K562 (cell line): ENCODE measurements at regions not wholly inside any gene's neighbourhood (a gene's known extent, or its start where the extent isn't known, plus 50 kb on each side); places are given as distances from the start of the nearest gene placed in this dataset.
"Not testable (repeated sequence)": the region's sequence is repeated elsewhere in the genome, so short reads cannot be mapped to it uniquely, and the experiment has no call there.

Source experiments
- ATAC-seq: fragments of 200-7000 bp; cut with Tn5 transposase; 3 replicates; pipeline ENCODE4 v1.9.1; 2020; ENCODE audit warnings: moderate library complexity
- BruUV-seq: library from RNA; stranded (reverse); fragments of 400-500 nt; replicated peaks from 2 replicates; lab custom pipeline; 2021; lab: Mats Ljungman, UMichigan
- CTCF ChIA-PET: fragments of 300-600 bp; formaldehyde crosslinking; extraction: SDS; loops from one replicate; lab custom pipeline; 2021; ENCODE audit warnings: low intra/inter-chr PET ratio; lab: Yijun Ruan, JAX
- POLR2A ChIA-PET: fragments of 300-600, 350-650 bp; sonication (Branson Sonifier 250); formaldehyde crosslinking; extraction: SDS; loops from one replicate; lab custom pipeline; 2021; ENCODE audit warnings: antibody characterized with exemption, inconsistent platforms; lab: Yijun Ruan, JAX
- DNase-seq, 4 experiments: peaks; one replicate each; pipeline versions ENCODE4 v3.0.0 to v3.0.0-alpha.2; 2011 to 2018; ENCODE audit warnings: low spot score in 3 of 4, mixed read lengths in 3 of 4; ENCODE audit errors: extremely low read depth in 1 of 4
- FAIRE-seq: peaks from 2 replicates; lab custom pipeline; 2011; peaks lifted over from hg19 to GRCh38; lab: Jason Lieb, UNC
- H2AFZ ChIP-seq: 2 replicates; pipeline ENCODE4 v1.6.0; 2011; ENCODE audit warnings: low read depth, low read length, control low read depth, inconsistent platforms
- H3K27ac ChIP-seq: fragments of 200-600 bp; 3 replicates; pipeline ENCODE4 v1.8.0; 2011; ENCODE audit warnings: low read depth, mild to moderate bottlenecking, control low read depth, inconsistent platforms, low read length, moderate library complexity, mixed read lengths; ENCODE audit errors: extremely low read depth
- H3K27me3 ChIP-seq, 2 experiments: fragments of 300-600 bp in 1 of 2; 2 replicates in 1 of 2; 3 replicates in 1 of 2; pipeline versions ENCODE4 v1.6.0 to v1.8.0; 2011; ENCODE audit warnings: inconsistent platforms in 2 of 2, low read length in 2 of 2, mild to moderate bottlenecking in 1 of 2, mixed read lengths in 1 of 2, moderate library complexity in 1 of 2; ENCODE audit not compliant: control insufficient read depth in 2 of 2, insufficient read depth in 2 of 2
- H3K36me3 ChIP-seq: fragments of 300-600 bp; 3 replicates; pipeline ENCODE4 v1.8.0; 2011; ENCODE audit warnings: mild to moderate bottlenecking, low read length, inconsistent platforms; ENCODE audit not compliant: control insufficient read depth, insufficient read depth
- H3K4me1 ChIP-seq, 2 experiments: fragments of 200-600 bp in 1 of 2; replicated peaks in 1 of 2; 2 replicates in 1 of 2; 3 replicates in 1 of 2; pipeline versions ENCODE4 v1.5.1 to v1.8.0; 2011; ENCODE audit warnings: inconsistent platforms in 2 of 2, low read length in 2 of 2, mild to moderate bottlenecking in 1 of 2, mixed read lengths in 1 of 2, moderate library complexity in 1 of 2; ENCODE audit not compliant: control insufficient read depth in 2 of 2, insufficient read depth in 2 of 2
- H3K4me2 ChIP-seq: 2 replicates; pipeline ENCODE4 v1.6.1; 2011; ENCODE audit warnings: low read length, control low read depth, inconsistent platforms, mixed read lengths; ENCODE audit not compliant: insufficient read depth
- H3K4me3 ChIP-seq: fragments of 200-600 bp; sonication (generic), shearing (Covaris generic); 2 replicates; pipeline ENCODE4 v1.5.1; 2016; ENCODE audit warnings: control low read depth, inconsistent platforms
- H3K79me2 ChIP-seq: fragments of 200-600 bp; 3 replicates; pipeline ENCODE4 v1.8.0; 2011; ENCODE audit warnings: low read length, inconsistent platforms; ENCODE audit not compliant: control insufficient read depth, insufficient read depth
- H3K9ac ChIP-seq, 2 experiments: 2 replicates each; pipeline versions ENCODE4 v1.6.0 to v1.6.1; 2011; ENCODE audit warnings: low read depth in 2 of 2, low read length in 2 of 2, control low read depth in 1 of 2, inconsistent platforms in 1 of 2, mild to moderate bottlenecking in 1 of 2, mixed read lengths in 1 of 2; ENCODE audit not compliant: insufficient read depth in 1 of 2
- H3K9me1 ChIP-seq: one replicate; pipeline ENCODE4 v1.6.0; 2011; ENCODE audit warnings: inconsistent platforms, mild to moderate bottlenecking, low read length, moderate library complexity; ENCODE audit not compliant: control insufficient read depth, insufficient read depth
- H3K9me3 ChIP-seq: replicated peaks from 2 replicates; pipeline ENCODE4 v1.5.1; 2011; ENCODE audit warnings: low read depth, low read length, inconsistent platforms; ENCODE audit not compliant: control insufficient read depth, insufficient read depth
- H4K20me1 ChIP-seq: replicated peaks from 2 replicates; pipeline ENCODE4 v1.6.1; 2011; ENCODE audit warnings: low read length, inconsistent platforms, mixed read lengths; ENCODE audit not compliant: control insufficient read depth, insufficient read depth
- ARID1B ChIP-seq: fragments of 450-650 bp; IDR thresholded peaks from 2 replicates; pipeline ENCODE4 v1.6.1; 2016; ENCODE audit warnings: antibody characterized with exemption, mild to moderate bottlenecking, inconsistent platforms
- CBFA2T2 ChIP-seq: fragments of 450-650 bp; conservative IDR thresholded peaks from 2 replicates; pipeline ENCODE4 v1.6.1; 2017; ENCODE audit warnings: mild to moderate bottlenecking
- GATA2 ChIP-seq: sonication (generic); formaldehyde crosslinking; IDR thresholded peaks from 2 replicates; pipeline ENCODE4 v1.4.0; 2020; ENCODE audit warnings: mild to moderate bottlenecking, missing genetic modification reagents
- ID3 ChIP-seq, 2 experiments: fragments of 250-450 bp in 1 of 2; fragments of 450-650 bp in 1 of 2; sonication (Bioruptor Pico) in 1 of 2; IDR thresholded peaks; 2 replicates each; pipeline versions ENCODE4 v1.6.1 to v1.8.0; 2016 to 2021; ENCODE audit warnings: mild to moderate bottlenecking in 2 of 2, moderate library complexity in 2 of 2, missing compliant biosample characterization in 1 of 2, missing genetic modification characterization in 1 of 2
- KDM1A ChIP-seq, 2 experiments: fragments of 450-650 bp; IDR thresholded peaks; 2 replicates each; pipeline ENCODE4 v1.6.1; 2016; ENCODE audit warnings: mild to moderate bottlenecking in 2 of 2
- LCOR ChIP-seq: sonication (generic); formaldehyde crosslinking; IDR thresholded peaks from 2 replicates; pipeline ENCODE4 v1.8.0; 2022; ENCODE audit warnings: mild to moderate bottlenecking, missing genetic modification reagents
- MAX ChIP-seq: sonication (generic); formaldehyde crosslinking; IDR thresholded peaks from 2 replicates; pipeline ENCODE4 v1.9.0; 2022; ENCODE audit warnings: mild to moderate bottlenecking, missing genetic modification reagents
- MEIS2 ChIP-seq: fragments of 450-650 bp; IDR thresholded peaks from 2 replicates; pipeline ENCODE4 v1.6.1; 2014; ENCODE audit warnings: mild to moderate bottlenecking; ENCODE audit not compliant: partially characterized antibody
- MNT ChIP-seq, 2 experiments: fragments of 450-650 bp; conservative IDR thresholded peaks; 2 replicates each; pipeline ENCODE4 v1.6.1; 2017; ENCODE audit warnings: mild to moderate bottlenecking in 2 of 2, moderate library complexity in 2 of 2
- MTA2 ChIP-seq: fragments of 450-650 bp; IDR thresholded peaks from 2 replicates; pipeline ENCODE4 v1.6.1; 2016; ENCODE audit warnings: low read depth
- NCOR1 ChIP-seq: fragments of 450-650 bp; IDR thresholded peaks from 2 replicates; pipeline ENCODE4 v1.6.1; 2016; ENCODE audit warnings: mild to moderate bottlenecking, moderate library complexity
- NR4A1 ChIP-seq, 2 experiments: fragments of 250-450 bp in 1 of 2; fragments of 450-650 bp in 1 of 2; sonication (Bioruptor Pico) in 1 of 2; IDR thresholded peaks; 2 replicates each; pipeline versions ENCODE4 v1.4.0 to v1.6.1; 2016 to 2020; ENCODE audit warnings: mild to moderate bottlenecking in 2 of 2, missing compliant biosample characterization in 1 of 2, missing genetic modification characterization in 1 of 2, moderate library complexity in 1 of 2
- PHB2 ChIP-seq: fragments of 450-650 bp; IDR thresholded peaks from 2 replicates; pipeline ENCODE4 v1.6.1; 2017; ENCODE audit warnings: low read depth
- SMARCA4 ChIP-seq: fragments of 450-650 bp; IDR thresholded peaks from 2 replicates; pipeline ENCODE4 v1.6.1; 2016
- SRF ChIP-seq, 2 experiments: fragments of 250-450, 450-650 bp in 1 of 2; sonication (Bioruptor Pico) in 1 of 2; sonication (generic) in 1 of 2; formaldehyde crosslinking; IDR thresholded peaks; 2 replicates each; pipeline versions ENCODE4 v1.5.0 to v1.5.1; 2020 to 2022; ENCODE audit warnings: mild to moderate bottlenecking in 1 of 2, missing genetic modification reagents in 1 of 2
- STAT5A ChIP-seq: IDR thresholded peaks from 2 replicates; pipeline ENCODE4 v1.6.1; 2012; ENCODE audit warnings: low read length, inconsistent platforms, borderline replicate concordance
- TCF3 ChIP-seq: sonication (generic); formaldehyde crosslinking; IDR thresholded peaks from 2 replicates; pipeline ENCODE4 v1.4.0; 2020; ENCODE audit warnings: mild to moderate bottlenecking, missing genetic modification reagents
- ZEB2 ChIP-seq: fragments of 450-650 bp; IDR thresholded peaks from 2 replicates; pipeline ENCODE4 v1.6.1; 2016
- WGBS: fragments of 100-300 bp; shearing (Covaris generic); methylation state at CpG from one replicate; pipeline ENCODE4 v1.1.6; 2016; ENCODE audit warnings: low coverage, mixed read lengths; ENCODE audit not compliant: insufficient coverage; ENCODE audit errors: missing lambda C conversion rate; 5-methylcytosine and 5-hydroxymethylcytosine counted together
- in situ Hi-C: fragments of 300-500 bp; cut with MboI; formaldehyde crosslinking; loops from 4 replicates; pipeline ENCODE4 v1.15.0; 2018; ENCODE audit warnings: inconsistent platforms, mixed read lengths
- intact Hi-C: fragments of 100-400 bp; cut with micrococcal nuclease; formaldehyde crosslinking; loops from 2 replicates; pipeline ENCODE4 v1.14.2; 2022
- TF ChIP-seq, protein P1 (sequence below): sonication (generic); IDR thresholded peaks from 2 replicates; pipeline ENCODE4 v1.6.1; 2016

DNA sequence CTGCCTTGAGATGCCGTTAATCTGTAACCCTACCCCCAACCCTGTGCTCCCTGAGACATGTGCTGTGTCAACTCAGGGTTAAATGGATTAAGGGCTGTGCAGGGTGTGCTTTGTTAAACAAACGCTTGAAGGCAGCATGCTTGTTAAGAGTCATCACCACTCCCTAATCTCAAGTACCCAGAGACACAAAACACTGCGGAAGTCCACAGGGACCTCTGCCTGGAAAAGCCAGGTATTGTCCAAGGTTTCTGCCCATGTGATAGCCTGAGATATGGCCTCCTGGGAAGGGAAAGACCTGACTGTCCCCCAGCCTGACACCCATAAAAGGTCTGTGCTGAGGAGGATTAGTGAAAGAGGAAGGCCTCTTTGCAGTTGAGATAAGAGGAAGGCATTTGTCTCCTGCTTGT is 270.8 kb upstream of the FRG2C start (continued):
- TF ChIP-seq MNT (conservative IDR thresholded peaks at IDR 0.05) (peak in 1 of 2 experiments; percentile 65; a peak in 2 of 4 replicates), CBFA2T2 (peak; percentile 92), SMARCA4 (peak; percentile 62), LCOR (CRISPR knock-in tag) (0 out of 2 replicates have a peak, but pooled peaks have one; percentile 45), GATA2 (peak; percentile 82), NR4A1 (tag; IDR thresholded peaks at IDR 0.05) (peak; percentile 9; the same call in 1 of the 2 replicates), KDM1A (IDR thresholded peaks at IDR 0.05) (peak; percentile 36 to 40; a peak in 2 of 4 replicates), ARID1B (peak; percentile 87), ZEB2 (peak; percentile 82), SRF (CRISPR knock-in tag; IDR thresholded peaks at IDR 0.05) (peak in 1 of 2 experiments; percentile 92; a peak in 2 of 4 replicates), MTA2 (peak; percentile 79), MEIS2 (peak; percentile 24), STAT5A (peak; percentile 44; the same call in 1 of the 2 replicates), NCOR1 (peak; percentile 82), MAX (peak; percentile 72), PHB2 (peak; percentile 53; the same call in 1 of the 2 replicates), TCF3 (CRISPR knock-in tag) (peak; percentile 92), ID3 (tag; IDR thresholded peaks at IDR 0.05) (0 out of 2 replicates have a peak, but pooled peaks have one; percentile 52)
- TF ChIP-seq, protein P1, sequence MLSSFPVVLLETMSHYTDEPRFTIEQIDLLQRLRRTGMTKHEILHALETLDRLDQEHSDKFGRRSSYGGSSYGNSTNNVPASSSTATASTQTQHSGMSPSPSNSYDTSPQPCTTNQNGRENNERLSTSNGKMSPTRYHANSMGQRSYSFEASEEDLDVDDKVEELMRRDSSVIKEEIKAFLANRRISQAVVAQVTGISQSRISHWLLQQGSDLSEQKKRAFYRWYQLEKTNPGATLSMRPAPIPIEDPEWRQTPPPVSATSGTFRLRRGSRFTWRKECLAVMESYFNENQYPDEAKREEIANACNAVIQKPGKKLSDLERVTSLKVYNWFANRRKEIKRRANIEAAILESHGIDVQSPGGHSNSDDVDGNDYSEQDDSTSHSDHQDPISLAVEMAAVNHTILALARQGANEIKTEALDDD: peak; percentile 48; the same call in 1 of the 2 replicates
- not testable (repeated sequence) for TF ChIP-seq NR4A1, ID3 (CRISPR knock-in tag; IDR thresholded peaks at IDR 0.05)

DNA sequence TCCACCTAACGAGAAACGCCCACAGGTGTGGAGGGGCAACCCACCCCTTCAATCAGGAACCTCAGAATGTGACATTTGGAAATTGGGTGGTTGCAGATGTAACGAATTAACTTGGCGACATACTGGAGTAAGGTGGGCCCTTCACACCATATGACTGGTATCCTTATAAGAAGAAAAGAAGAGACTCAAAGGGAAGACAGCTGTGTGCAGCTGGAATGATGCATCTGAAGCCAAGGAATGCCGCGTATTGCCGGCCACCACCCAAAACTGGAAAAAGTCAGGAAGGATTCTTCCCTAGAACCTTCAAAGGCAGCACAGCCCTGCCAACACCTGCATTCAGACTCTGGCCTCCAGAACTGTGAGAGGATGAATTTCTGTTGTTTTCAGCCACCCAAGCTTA is 270.0 kb upstream of the FRG2C start:
- H3K9ac ChIP-seq, H3K27me3 ChIP-seq, H3K4me3 ChIP-seq, DNase-seq, H3K4me1 ChIP-seq, H2AFZ ChIP-seq, H3K9me1 ChIP-seq, H3K36me3 ChIP-seq, POLR2A ChIA-PET, FAIRE-seq, H4K20me1 ChIP-seq, H3K27ac ChIP-seq, H3K9me3 ChIP-seq, intact Hi-C loops, BruUV-seq, ATAC-seq, in situ Hi-C loops, H3K4me2 ChIP-seq, H3K79me2 ChIP-seq, CTCF ChIA-PET: not testable (repeated sequence)
- WGBS: 44% methylated on average over 5 of the region's 7 CpGs
